Endothelial cell of umbilical vein (primary cell): ENCODE measurements at regions not wholly inside any gene's neighbourhood (a gene's known extent, or its start where the extent isn't known, plus 50 kb on each side); places are given as distances from the start of the nearest gene placed in this dataset.
A peak's percentile ranks its signal among the peaks of the same experiment; 100 is the strongest.

Experiments used
- BruUV-seq: library from RNA; stranded (reverse); fragments of 400-500 nt; replicated peaks from 2 replicates; lab custom pipeline; 2021; lab: Mats Ljungman, UMichigan
- CTCF ChIA-PET: fragments of 300-600, 350-600 bp; sonication (Branson Sonifier 250); formaldehyde crosslinking; loops from one replicate; lab custom pipeline; 2021; ENCODE audit warnings: antibody characterized with exemption, inconsistent platforms; lab: Charles Lee
- POLR2A ChIA-PET: fragments of 300-600, 350-600 bp; sonication (Branson Sonifier 250); formaldehyde crosslinking; loops from one replicate; lab custom pipeline; 2021; ENCODE audit warnings: antibody characterized with exemption, inconsistent platforms; lab: Charles Lee
- DNase-seq: peaks from one replicate; pipeline ENCODE4 v3.0.0-alpha.2; 2011; ENCODE audit warnings: low read depth, low spot score
- FAIRE-seq: peaks from 2 replicates; lab custom pipeline; 2011; peaks lifted over from hg19 to GRCh38; lab: Jason Lieb, UNC
- H2AFZ ChIP-seq: 2 replicates; pipeline ENCODE4 v1.6.0; 2012; ENCODE audit warnings: low read depth, low read length, control low read depth, inconsistent platforms
- H3K27ac ChIP-seq: 2 replicates; pipeline ENCODE4 v1.5.1; 2011; ENCODE audit warnings: low read depth, mild to moderate bottlenecking, control low read depth, low read length, moderate library complexity; ENCODE audit not compliant: insufficient read depth
- H3K27me3 ChIP-seq, 2 experiments: 2 replicates each; pipeline versions ENCODE4 v1.6.0 to v1.6.1; 2011; ENCODE audit warnings: low read length in 2 of 2, mixed read lengths in 1 of 2; ENCODE audit not compliant: control insufficient read depth in 2 of 2, insufficient read depth in 2 of 2
- H3K36me3 ChIP-seq, 2 experiments: 2 replicates in 1 of 2; 3 replicates in 1 of 2; pipeline ENCODE4 v1.5.1; 2011; ENCODE audit warnings: low read length in 2 of 2, mild to moderate bottlenecking in 1 of 2, moderate library complexity in 1 of 2; ENCODE audit not compliant: control insufficient read depth in 2 of 2, insufficient read depth in 2 of 2; ENCODE audit errors: extremely low read depth in 1 of 2
- H3K4me1 ChIP-seq: 3 replicates; pipeline ENCODE4 v1.5.1; 2011; ENCODE audit warnings: mild to moderate bottlenecking, low read length; ENCODE audit not compliant: control insufficient read depth, insufficient read depth; ENCODE audit errors: extremely low read depth
- H3K4me2 ChIP-seq: 2 replicates; pipeline ENCODE4 v1.6.1; 2011; ENCODE audit warnings: low read length, control low read depth, mixed read lengths; ENCODE audit not compliant: insufficient read depth
- H3K4me3 ChIP-seq, 3 experiments: fragments of 200-600 bp in 1 of 3; sonication (generic), shearing (Covaris generic) in 1 of 3; replicated peaks in 1 of 3; 2 replicates each; pipeline ENCODE4 v1.5.1; 2011 to 2016; ENCODE audit warnings: control low read depth in 3 of 3, low read length in 3 of 3, mild to moderate bottlenecking in 2 of 3, inconsistent platforms in 1 of 3, low read depth in 1 of 3, moderate library complexity in 1 of 3; ENCODE audit not compliant: insufficient read depth in 1 of 3
- H3K79me2 ChIP-seq: 2 replicates; pipeline ENCODE4 v1.6.0; 2012; ENCODE audit warnings: low read length, inconsistent platforms; ENCODE audit not compliant: control insufficient read depth, insufficient read depth
- H3K9ac ChIP-seq: replicated peaks from 2 replicates; pipeline ENCODE3; 2011; ENCODE audit warnings: low read length, control low read depth; ENCODE audit not compliant: insufficient read depth; ENCODE audit errors: extremely low read depth
- H3K9me1 ChIP-seq: replicated peaks from 3 replicates; pipeline ENCODE4 v1.6.0; 2011; ENCODE audit warnings: mild to moderate bottlenecking, low read length; ENCODE audit not compliant: control insufficient read depth, insufficient read depth; ENCODE audit errors: extremely low read depth
- H3K9me3 ChIP-seq: replicated peaks from 2 replicates; pipeline ENCODE4 v1.5.1; 2012; ENCODE audit warnings: low read length, inconsistent platforms; ENCODE audit not compliant: control insufficient read depth, insufficient read depth
- H4K20me1 ChIP-seq: replicated peaks from 2 replicates; pipeline ENCODE3; 2011; ENCODE audit warnings: mild to moderate bottlenecking, low read length; ENCODE audit not compliant: control insufficient read depth, insufficient read depth; ENCODE audit errors: extremely low read depth
- EZH2 ChIP-seq: IDR thresholded peaks from 2 replicates; pipeline ENCODE4 v1.6.1; 2012; ENCODE audit warnings: borderline replicate concordance, low read depth, mild to moderate bottlenecking, moderate library complexity, low read length, inconsistent platforms; ENCODE audit not compliant: severe bottlenecking
- FOS ChIP-seq: IDR thresholded peaks from 2 replicates; pipeline ENCODE4 v1.6.1; 2011; ENCODE audit warnings: mild to moderate bottlenecking, low read length, moderate library complexity, borderline replicate concordance; ENCODE audit not compliant: insufficient read depth
- GATA2 ChIP-seq: IDR thresholded peaks from 2 replicates; pipeline ENCODE4 v1.7.0; 2011; ENCODE audit warnings: low read depth, mild to moderate bottlenecking, moderate library complexity, mixed read lengths, low read length; ENCODE audit not compliant: insufficient read length, insufficient read depth
- JUN ChIP-seq: IDR thresholded peaks from 2 replicates; pipeline ENCODE4 v1.6.1; 2011; ENCODE audit warnings: borderline replicate concordance, low read depth; ENCODE audit not compliant: insufficient read length, insufficient read depth
- MYC ChIP-seq: IDR thresholded peaks from one replicate; pipeline ENCODE4 v1.6.1; 2011; ENCODE audit warnings: mild to moderate bottlenecking, low read depth, low read length
- POLR2A ChIP-seq: IDR thresholded peaks from 2 replicates; pipeline ENCODE4 v1.6.1; 2012; ENCODE audit warnings: low read depth, mild to moderate bottlenecking, control low read depth, low read length
- POLR2AphosphoS5 ChIP-seq: IDR thresholded peaks from 2 replicates; pipeline ENCODE4 v1.6.1; 2012; ENCODE audit warnings: low read depth, mild to moderate bottlenecking, control low read depth, low read length, moderate library complexity; ENCODE audit not compliant: insufficient read depth
- dilution Hi-C: fragments of 300-500 bp; cut with MboI; formaldehyde crosslinking; loops from one replicate; pipeline ENCODE4 v1.15.0; 2019; ENCODE audit warnings: low sequenced_read_pairs; ENCODE audit not compliant: extremely low pct_ligation_motif_present
- intact Hi-C: fragments of 100-400 bp; cut with micrococcal nuclease; formaldehyde crosslinking; loops from one replicate; pipeline ENCODE4 v1.10.0; 2022
- TF ChIP-seq, protein P1 (sequence below), 2 donors: IDR thresholded peaks; 1 replicate in 1 of 2; 2 replicates in 1 of 2; pipeline ENCODE4 v1.5.1; 2011; ENCODE audit warnings: low read length in 2 of 2, mild to moderate bottlenecking in 2 of 2, moderate library complexity in 2 of 2, control low read depth in 1 of 2, inconsistent platforms in 1 of 2, low read depth in 1 of 2; ENCODE audit not compliant: insufficient read depth in 1 of 2; ENCODE audit errors: extremely low read depth in 1 of 2
- TF ChIP-seq, protein P2 (sequence below): IDR thresholded peaks from 2 replicates; pipeline ENCODE4 v1.6.1; 2011; ENCODE audit not compliant: insufficient read depth, insufficient read length

DNA sequence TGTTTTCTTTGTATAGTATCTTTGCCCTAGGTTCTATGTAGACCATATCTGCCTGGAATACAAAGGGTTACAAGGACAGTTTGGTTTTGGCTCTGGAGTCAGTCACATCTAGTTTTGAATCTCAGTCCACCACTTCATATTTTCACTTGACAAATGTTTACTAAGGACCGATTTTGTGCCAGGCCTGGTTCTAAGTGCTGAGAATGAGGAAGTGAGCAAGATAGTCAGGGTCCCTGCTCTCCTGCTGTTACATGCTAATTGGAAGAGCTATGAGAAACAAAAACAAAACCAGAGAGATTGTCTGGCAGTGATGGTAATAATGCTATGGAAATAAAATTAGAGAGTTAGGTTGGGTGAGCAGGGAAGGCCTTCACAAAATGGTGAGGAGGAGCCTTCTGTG lies 66.1 kb upstream of the ARHGAP20 start:
- DNase-seq (peak; percentile 65), FAIRE-seq (peak; percentile 33)
- H3K9ac ChIP-seq: no peak overlapping the region
- H3K79me2 ChIP-seq: no peaks in the 10 kb centered on the region
- BruUV-seq: no TSS peak
- intact Hi-C loops (loop anchor here (5.0 kb wide), 1 partner anchor 66 kb away; the partner anchor contains the start of gene ARHGAP20), dilution Hi-C loops (no loop called here)
- CTCF ChIA-PET: interaction anchor here (3.4 kb wide), 1 partner anchor 16 kb away, joined by 11 read pairs; no protein-coding TSS in a partner anchor
- POLR2A ChIA-PET: no interaction called here
- peak overlapping the region; percentile 50 for H3K27ac ChIP-seq
- H3K4me1 ChIP-seq: peaks cover 21% of the 10 kb centered on the region
- no peaks in the 10 kb centered on the region for H4K20me1 ChIP-seq
- H3K9me1 ChIP-seq: no peaks in the 10 kb centered on the region
- H3K9me3 ChIP-seq: peaks cover 2% of the 10 kb centered on the region
- peak overlapping the region; percentile 53 for H2AFZ ChIP-seq
- H3K27me3 ChIP-seq: no peaks in the 10 kb centered on the region
- no peaks in the 10 kb centered on the region for H3K36me3 ChIP-seq
- peak overlapping the region; percentile 39 for H3K4me2 ChIP-seq
- TF ChIP-seq, protein P1, sequence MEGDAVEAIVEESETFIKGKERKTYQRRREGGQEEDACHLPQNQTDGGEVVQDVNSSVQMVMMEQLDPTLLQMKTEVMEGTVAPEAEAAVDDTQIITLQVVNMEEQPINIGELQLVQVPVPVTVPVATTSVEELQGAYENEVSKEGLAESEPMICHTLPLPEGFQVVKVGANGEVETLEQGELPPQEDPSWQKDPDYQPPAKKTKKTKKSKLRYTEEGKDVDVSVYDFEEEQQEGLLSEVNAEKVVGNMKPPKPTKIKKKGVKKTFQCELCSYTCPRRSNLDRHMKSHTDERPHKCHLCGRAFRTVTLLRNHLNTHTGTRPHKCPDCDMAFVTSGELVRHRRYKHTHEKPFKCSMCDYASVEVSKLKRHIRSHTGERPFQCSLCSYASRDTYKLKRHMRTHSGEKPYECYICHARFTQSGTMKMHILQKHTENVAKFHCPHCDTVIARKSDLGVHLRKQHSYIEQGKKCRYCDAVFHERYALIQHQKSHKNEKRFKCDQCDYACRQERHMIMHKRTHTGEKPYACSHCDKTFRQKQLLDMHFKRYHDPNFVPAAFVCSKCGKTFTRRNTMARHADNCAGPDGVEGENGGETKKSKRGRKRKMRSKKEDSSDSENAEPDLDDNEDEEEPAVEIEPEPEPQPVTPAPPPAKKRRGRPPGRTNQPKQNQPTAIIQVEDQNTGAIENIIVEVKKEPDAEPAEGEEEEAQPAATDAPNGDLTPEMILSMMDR (IDR thresholded peaks at IDR 0.05; ENCODE audit: extremely low read depth in 1 of 2, insufficient read depth in 1 of 2, low read depth in 1 of 2, low read length in 2 of 2): no peak
- no peak for TF ChIP-seq POLR2AphosphoS5
- no peak overlapping the region for H3K4me3 ChIP-seq

DNA sequence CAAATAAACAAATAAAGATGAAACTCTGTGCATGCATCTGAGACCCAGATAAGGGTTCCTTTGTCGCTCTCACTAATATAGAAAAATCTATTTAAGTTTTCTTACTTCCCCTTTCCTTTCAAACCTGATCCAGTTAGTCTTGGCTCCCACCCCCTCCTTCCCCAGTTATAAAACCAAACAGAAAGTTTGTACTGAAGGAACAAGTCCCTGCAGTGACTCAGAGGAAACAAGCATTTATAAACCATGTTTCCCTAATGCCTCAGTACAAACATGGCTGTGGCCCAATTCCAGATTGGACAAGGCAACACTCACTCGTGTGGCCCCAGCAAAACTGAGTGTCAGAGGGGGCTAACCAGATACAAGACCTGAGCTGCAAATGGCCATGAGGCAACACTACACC lies 65.5 kb upstream of the ARHGAP20 start:
- POLR2A ChIA-PET: no interaction called here
- intact Hi-C loops (loop anchor here (2.0 to 5.0 kb wide), 3 partner anchors 17 to 65 kb away; partner anchors contain the start of gene ARHGAP20), dilution Hi-C loops (no loop called here)
- no peak for TF ChIP-seq MYC
- no peak for TF ChIP-seq EZH2
- peak; percentile 49 for TF ChIP-seq POLR2AphosphoS5
- TF ChIP-seq JUN: peak; percentile 27
- peak; percentile 86 for TF ChIP-seq FOS
- TF ChIP-seq, protein P1 (IDR thresholded peaks at IDR 0.05; ENCODE audit: extremely low read depth in 1 of 2, insufficient read depth in 1 of 2, low read depth in 1 of 2, low read length in 2 of 2): no peak
- peak; percentile 17 for TF ChIP-seq GATA2
- TF ChIP-seq, protein P2, sequence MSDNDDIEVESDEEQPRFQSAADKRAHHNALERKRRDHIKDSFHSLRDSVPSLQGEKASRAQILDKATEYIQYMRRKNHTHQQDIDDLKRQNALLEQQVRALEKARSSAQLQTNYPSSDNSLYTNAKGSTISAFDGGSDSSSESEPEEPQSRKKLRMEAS: no peak
- TF ChIP-seq POLR2A: no peak
- CTCF ChIA-PET: interaction anchor here (1.6 to 3.4 kb wide), 3 partner anchors 11 to 20 kb away, joined by 4 to 11 read pairs (median 4); no protein-coding TSS in a partner anchor
- Histone ChIP-seq H3K9me1 (no peaks in the 10 kb centered on the region), H3K9ac (no peak overlapping the region), H3K4me3 (peak overlapping the region in 1 of 3 experiments; percentile 0), H3K27ac (peak overlapping the region; percentile 50), H3K9me3 (peaks cover 2% of the 10 kb centered on the region), H3K4me2 (peak overlapping the region; percentile 39), H3K36me3 (no peaks in the 10 kb centered on the region), H2AFZ (peak overlapping the region; percentile 53), H3K4me1 (peaks cover 21% of the 10 kb centered on the region), H4K20me1 (no peaks in the 10 kb centered on the region), H3K27me3 (no peaks in the 10 kb centered on the region), H3K79me2 (no peaks in the 10 kb centered on the region)
- FAIRE-seq: peak; percentile 89
- DNase-seq: peak; percentile 95
- BruUV-seq: no TSS peak
